IMR-90 (cell line): ENCODE measurements at regions not wholly inside any gene's neighbourhood (a gene's known extent, or its start where the extent isn't known, plus 50 kb on each side); places are given as distances from the start of the nearest gene placed in this dataset.

ENCODE experiments used
- ATAC-seq: fragments of 200-7000 bp; cut with Tn5 transposase; 2 replicates; pipeline ENCODE4 v1.9.1; 2020; ENCODE audit warnings: low read depth, mild to moderate bottlenecking, moderate library complexity
- BruUV-seq: library from RNA; stranded (reverse); fragments of 400-500 nt; replicated peaks from 2 replicates; lab custom pipeline; 2021; lab: Mats Ljungman, UMichigan
- CTCF ChIA-PET: fragments of 300-600 bp; formaldehyde crosslinking; extraction: SDS; loops from one replicate; lab custom pipeline; 2021; ENCODE audit warnings: antibody characterized with exemption; lab: Yijun Ruan, JAX
- POLR2A ChIA-PET: fragments of 300-600 bp; sonication (Branson Sonifier 250); formaldehyde crosslinking; loops from one replicate; lab custom pipeline; 2022; ENCODE audit warnings: antibody characterized with exemption; ENCODE audit not compliant: unreplicated experiment; lab: Charles Lee
- DNase-seq: peaks from one replicate; pipeline ENCODE4 v3.0.0; 2013
- H2AFZ ChIP-seq: replicated peaks from 2 replicates; pipeline ENCODE3; 2013; ENCODE audit warnings: low read length, mild to moderate bottlenecking; ENCODE audit not compliant: poor library complexity
- H2AK5ac ChIP-seq: 2 replicates; pipeline ENCODE4 v1.6.1; 2013; ENCODE audit warnings: low read depth, low read length, inconsistent platforms
- H2AK9ac ChIP-seq: replicated peaks from 2 replicates; pipeline ENCODE3; 2013; ENCODE audit warnings: mild to moderate bottlenecking, low read depth, low read length, moderate library complexity; ENCODE audit not compliant: poor library complexity
- H2BK120ac ChIP-seq: 2 replicates; pipeline ENCODE4 v1.6.1; 2013; ENCODE audit warnings: low read depth, low read length, inconsistent platforms
- H2BK15ac ChIP-seq: 3 replicates; pipeline ENCODE4 v1.6.1; 2013; ENCODE audit warnings: low read depth, low read length, inconsistent platforms
- H2BK20ac ChIP-seq: 2 replicates; pipeline ENCODE4 v1.6.1; 2013; ENCODE audit warnings: low read depth, mild to moderate bottlenecking, inconsistent platforms, low read length, moderate library complexity
- H2BK5ac ChIP-seq: 2 replicates; pipeline ENCODE4 v1.6.1; 2013; ENCODE audit warnings: mild to moderate bottlenecking, low read depth, low read length, inconsistent platforms; ENCODE audit not compliant: poor library complexity, severe bottlenecking
- H3K14ac ChIP-seq: replicated peaks from 2 replicates; pipeline ENCODE4 v1.6.1; 2013; ENCODE audit warnings: low read depth, low read length, inconsistent platforms
- H3K18ac ChIP-seq: 2 replicates; pipeline ENCODE4 v1.6.1; 2013; ENCODE audit warnings: low read depth, low read length, control low read depth
- H3K23ac ChIP-seq: 2 replicates; pipeline ENCODE4 v1.6.1; 2013; ENCODE audit warnings: low read depth, low read length, inconsistent platforms
- H3K27ac ChIP-seq: 2 replicates; pipeline ENCODE4 v1.5.1; 2013; ENCODE audit warnings: mild to moderate bottlenecking, control low read depth, low read length; ENCODE audit not compliant: insufficient read depth
- H3K27me3 ChIP-seq: 2 replicates; pipeline ENCODE4 v1.6.1; 2013; ENCODE audit warnings: low read length; ENCODE audit not compliant: control insufficient read depth, insufficient read depth
- H3K36me3 ChIP-seq: 2 replicates; pipeline ENCODE4 v1.6.1; 2013; ENCODE audit warnings: low read length, mixed read lengths; ENCODE audit not compliant: control insufficient read depth, insufficient read depth
- H3K4ac ChIP-seq: 2 replicates; pipeline ENCODE4 v1.6.1; 2013; ENCODE audit warnings: low read depth, low read length, inconsistent platforms
- H3K4me1 ChIP-seq: 2 replicates; pipeline ENCODE4 v1.6.1; 2013; ENCODE audit warnings: low read length, mixed read lengths; ENCODE audit not compliant: control insufficient read depth, insufficient read depth
- H3K4me2 ChIP-seq: 2 replicates; pipeline ENCODE4 v1.6.1; 2013; ENCODE audit warnings: low read depth, mild to moderate bottlenecking, control low read depth, low read length, moderate library complexity
- H3K4me3 ChIP-seq: 2 replicates; pipeline ENCODE4 v1.5.1; 2013; ENCODE audit warnings: low read depth, mild to moderate bottlenecking, control low read depth, low read length, moderate library complexity; ENCODE audit not compliant: insufficient read depth
- H3K56ac ChIP-seq: 2 replicates; pipeline ENCODE4 v1.6.1; 2013; ENCODE audit warnings: low read length, inconsistent platforms; ENCODE audit not compliant: insufficient read depth; ENCODE audit errors: extremely low read depth
- H3K79me1 ChIP-seq, 2 experiments: 2 replicates each; pipeline ENCODE4 v1.6.1; 2013; ENCODE audit warnings: low read length in 2 of 2, inconsistent platforms in 1 of 2, low read depth in 1 of 2
- H3K9ac ChIP-seq: 2 replicates; pipeline ENCODE4 v1.6.1; 2013; ENCODE audit warnings: low read depth, low read length, control low read depth
- H3K9me1 ChIP-seq: 2 replicates; pipeline ENCODE4 v1.6.1; 2013; ENCODE audit warnings: low read length, inconsistent platforms; ENCODE audit not compliant: insufficient read depth
- H3K9me3 ChIP-seq: 2 replicates; pipeline ENCODE4 v1.6.1; 2013; ENCODE audit warnings: low read length; ENCODE audit not compliant: control insufficient read depth, insufficient read depth
- H4K20me1 ChIP-seq: 2 replicates; pipeline ENCODE4 v1.6.1; 2013; ENCODE audit warnings: low read length, inconsistent platforms; ENCODE audit not compliant: insufficient read depth
- H4K5ac ChIP-seq: 2 replicates; pipeline ENCODE4 v1.6.1; 2013; ENCODE audit warnings: mild to moderate bottlenecking, low read depth, low read length, control low read depth
- H4K8ac ChIP-seq, 2 experiments: 2 replicates each; pipeline ENCODE4 v1.6.1; 2013; ENCODE audit warnings: low read depth in 2 of 2, low read length in 2 of 2, control low read depth in 1 of 2, inconsistent platforms in 1 of 2
- H4K91ac ChIP-seq: 2 replicates; pipeline ENCODE4 v1.6.1; 2013; ENCODE audit warnings: low read depth, low read length, inconsistent platforms; ENCODE audit not compliant: insufficient read depth
- CEBPB ChIP-seq: IDR thresholded peaks from 2 replicates; pipeline ENCODE4 v1.6.1; 2012; ENCODE audit warnings: low read depth, low read length, improper control_type of control experiment
- FOS ChIP-seq: fragments of 150-350 bp; IDR thresholded peaks from 2 replicates; pipeline ENCODE4 v1.6.1; 2016; ENCODE audit warnings: low read depth, low read length
- POLR2A ChIP-seq: IDR thresholded peaks from 2 replicates; pipeline ENCODE4 v1.6.1; 2012; ENCODE audit warnings: mild to moderate bottlenecking, low read depth, low read length
- RCOR1 ChIP-seq: IDR thresholded peaks from 2 replicates; pipeline ENCODE4 v1.6.1; 2012; ENCODE audit warnings: mild to moderate bottlenecking, low read length, improper control_type of control experiment; ENCODE audit not compliant: insufficient replicate concordance
- WGBS, 2 experiments: methylation state at CpG; one replicate each; pipeline versions ENCODE4 v1.1.5 to v1.1.7; 2013; ENCODE audit warnings: missing lambda C conversion rate in 2 of 2; ENCODE audit not compliant: insufficient read length in 1 of 2; ENCODE audit errors: extremely low coverage in 2 of 2; 5-methylcytosine and 5-hydroxymethylcytosine counted together
- dilution Hi-C: fragments of 300-500 bp; cut with HindIII; formaldehyde crosslinking; loops from one replicate; pipeline ENCODE4 v1.14.3; 2018; ENCODE audit warnings: low sequenced_read_pairs; ENCODE audit not compliant: unreplicated experiment
- in situ Hi-C: fragments of 300-500 bp; cut with MboI; formaldehyde crosslinking; loops from 3 replicates; pipeline ENCODE4 v1.14.3; 2019; ENCODE audit warnings: low sequenced_read_pairs, inconsistent platforms, mixed read lengths
- intact Hi-C: fragments of 100-400 bp; cut with micrococcal nuclease; formaldehyde crosslinking; loops from 2 replicates; pipeline ENCODE4 v1.10.0; 2022

DNA sequence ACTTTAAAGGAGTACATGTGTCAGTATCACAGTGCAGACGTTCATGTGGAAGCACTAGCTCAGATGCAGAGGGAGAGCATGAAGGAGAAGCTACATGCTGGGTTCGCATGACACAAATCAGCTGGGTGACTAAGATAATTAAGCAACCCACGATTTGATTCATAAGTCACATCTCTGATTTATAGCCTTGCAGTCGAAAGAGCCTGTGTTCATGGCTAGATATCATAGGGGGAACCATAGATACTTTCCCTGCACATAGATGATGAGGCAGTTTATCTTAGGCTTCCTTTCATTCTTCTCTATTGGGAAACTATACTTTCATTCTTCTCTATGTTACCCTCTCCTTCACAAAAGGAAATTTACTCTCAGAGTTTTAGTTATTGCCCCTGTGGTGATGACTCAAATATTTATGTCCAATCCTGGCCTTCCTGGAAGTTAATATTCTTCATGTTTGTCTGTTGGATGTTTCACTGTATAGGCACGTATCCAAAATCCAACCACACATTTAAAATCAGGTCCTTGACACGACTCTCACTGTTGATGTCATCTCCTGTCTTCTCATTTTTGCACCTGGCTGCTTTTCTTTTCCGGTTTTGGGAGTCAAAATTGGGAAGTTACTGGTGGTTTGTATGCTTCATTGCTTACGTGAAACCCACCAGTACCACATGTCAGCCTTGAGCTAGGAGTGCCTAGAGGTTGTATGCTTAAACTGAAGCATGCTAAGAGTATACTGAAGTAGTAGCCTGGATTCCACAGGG lies 56.3 kb upstream of the SLC5A12 start:
- H3K4ac ChIP-seq, result peak overlapping the region; percentile 26; the same call in 1 of the 2 replicates
- CTCF ChIA-PET, result interaction anchor here (1.1 kb wide), 1 partner anchor 19 kb away, joined by 3 read pairs; no protein-coding TSS in a partner anchor

More for the DNA sequence above, 56.3 kb upstream of the SLC5A12 start:
- H3K4me2 ChIP-seq, result peak overlapping the region; percentile 89
- H2AK9ac ChIP-seq, result no peak overlapping the region
- H2AFZ ChIP-seq, result peak overlapping the region; percentile 28
- no peaks in the 10 kb centered on the region for H3K36me3 ChIP-seq
- H3K27me3 ChIP-seq, result no peaks in the 10 kb centered on the region
- peak overlapping the region; percentile 6; the same call in 1 of the 2 replicates for H4K91ac ChIP-seq
- dilution Hi-C loops (no loop called here), intact Hi-C loops (loop anchor here (5.0 kb wide), 1 partner anchor 214 kb away; the partner anchor contains the start of gene FIBIN), in situ Hi-C loops (no loop called here)
- H3K23ac ChIP-seq, result no peak overlapping the region
- H3K18ac ChIP-seq, result peak overlapping the region; percentile 79
- peak overlapping the region; percentile 63 for H2BK120ac ChIP-seq
- peak overlapping the region; percentile 68 for H4K5ac ChIP-seq
- POLR2A ChIA-PET, result interaction anchor here (0.5 kb wide), 1 partner anchor 218 kb away, joined by 3 read pairs; no protein-coding TSS in a partner anchor
- peak overlapping the region in 1 of 2 experiments; percentile 63; a peak in 1 of 4 replicates for H4K8ac ChIP-seq
- H3K14ac ChIP-seq, result peak overlapping the region; percentile 57; the same call in 1 of the 2 replicates
- H3K9ac ChIP-seq, result peak overlapping the region; percentile 2; the same call in 1 of the 2 replicates
- peak overlapping the region; percentile 13; the same call in 1 of the 2 replicates for H3K4me3 ChIP-seq
- ATAC-seq, result peak; percentile 86
- 0 out of 3 replicates have a peak overlapping the region, but pooled peaks have one; percentile 4 for H2BK15ac ChIP-seq
- WGBS, 2 experiments, result no CpG with 5 or more reads among the region's 8 CpGs
- DNase-seq, result peak; percentile 81
- no peak overlapping the region for H2AK5ac ChIP-seq
- H3K9me3 ChIP-seq, result no peaks in the 10 kb centered on the region
- no peaks in the 10 kb centered on the region for H3K9me1 ChIP-seq
- H3K56ac ChIP-seq, result no peak overlapping the region
- H3K4me1 ChIP-seq, result peaks cover 12% of the 10 kb centered on the region
- peak overlapping the region; percentile 65 for H2BK20ac ChIP-seq
- TF ChIP-seq FOS (no peak), POLR2A (no peak), RCOR1 (no peak), CEBPB (peak; percentile 72)
- peak overlapping the region; percentile 21 for H2BK5ac ChIP-seq
- no peaks in the 10 kb centered on the region for H4K20me1 ChIP-seq
- peak overlapping the region; percentile 70; the same call in 1 of the 2 replicates for H3K27ac ChIP-seq
- H3K79me1 ChIP-seq, result no peaks in the 10 kb centered on the region
- no TSS peak for BruUV-seq
